NCI-H460 (cell line): ENCODE measurements at regions not wholly inside any gene's neighbourhood (a gene's known extent, or its start where the extent isn't known, plus 50 kb on each side); places are given as distances from the start of the nearest gene placed in this dataset.

Experiments used
- DNase-seq: peaks from one replicate; pipeline ENCODE4 v3.0.0-alpha.2; 2016; ENCODE audit warnings: low read depth; ENCODE audit errors: extremely low read depth

DNA sequence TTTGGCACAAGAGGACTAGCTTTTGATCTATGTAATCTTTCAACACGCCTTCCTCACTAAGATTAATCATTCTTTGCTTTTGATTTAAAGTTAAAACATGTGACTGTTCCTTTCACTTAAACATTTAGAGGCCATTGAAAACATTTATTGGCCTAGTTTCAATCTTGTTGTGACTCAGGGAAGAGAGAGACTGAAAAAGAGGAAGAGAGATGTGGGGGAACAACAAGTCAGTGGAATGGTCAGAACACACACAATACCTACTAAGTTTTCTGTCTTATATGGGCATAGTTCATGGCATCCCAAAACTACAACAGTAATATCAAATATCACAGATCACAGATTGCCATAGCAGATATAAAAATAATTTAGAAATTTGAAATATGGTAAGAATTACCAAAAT lies 812.9 kb upstream of the AGA start:
- DNase-seq: no peak

DNA sequence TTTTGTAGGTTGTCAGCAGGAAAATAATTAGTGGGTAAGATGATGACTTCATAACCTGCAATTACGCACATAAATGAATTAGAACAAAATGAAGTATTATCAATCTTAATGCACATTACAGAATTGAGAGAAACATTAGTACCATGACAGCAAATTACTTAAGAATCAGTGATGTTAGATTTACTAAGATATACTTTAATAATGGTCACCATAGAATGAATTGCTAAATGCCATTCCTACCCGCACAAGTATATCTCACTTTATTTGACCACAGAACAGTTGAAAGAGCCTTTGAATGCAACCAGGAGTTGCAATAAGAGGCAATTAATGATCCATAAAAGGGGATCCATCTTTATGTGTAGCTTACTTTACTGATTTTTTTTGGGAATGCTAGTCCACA lies 816.4 kb upstream of the AGA start:
- no peak for DNase-seq

DNA sequence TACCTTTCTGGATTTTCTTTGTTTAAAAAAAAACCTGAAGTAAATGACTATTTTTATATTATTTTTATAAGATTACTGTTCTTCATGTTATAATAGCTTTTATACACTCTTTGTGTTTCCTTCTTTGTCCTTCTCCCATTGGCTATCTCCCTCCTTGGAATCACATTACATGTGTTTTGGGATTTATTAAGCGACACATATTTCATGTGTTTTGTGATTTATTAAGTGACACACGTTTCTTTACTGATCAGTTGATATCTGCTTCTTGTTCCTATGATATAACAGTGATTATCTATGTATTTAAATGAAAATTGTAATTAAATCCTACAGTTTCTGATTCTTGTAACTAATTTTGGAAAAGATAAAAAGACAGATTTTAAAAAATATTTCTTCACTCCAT lies 817.3 kb upstream of the AGA start:
- no peak for DNase-seq

DNA sequence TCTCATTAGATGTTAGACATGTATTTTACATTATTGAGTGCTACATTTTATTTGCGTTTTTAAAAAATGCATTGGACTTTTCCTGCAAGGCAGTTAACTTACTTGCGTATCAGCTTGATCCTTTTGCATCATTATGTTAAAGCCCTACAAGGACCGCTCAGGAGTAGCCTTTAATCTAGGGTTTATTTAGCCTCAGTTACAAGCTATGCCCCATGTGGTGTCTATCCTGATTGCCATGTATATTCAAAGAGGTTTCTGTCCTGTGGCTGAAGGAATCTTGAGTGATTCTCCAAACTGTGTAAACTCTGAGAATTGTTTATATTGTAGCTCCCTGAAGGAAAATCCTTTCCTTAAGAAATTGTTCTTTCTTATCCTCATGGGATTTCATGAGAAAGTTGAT lies 821.8 kb upstream of the AGA start:
- DNase-seq: no peak

DNA sequence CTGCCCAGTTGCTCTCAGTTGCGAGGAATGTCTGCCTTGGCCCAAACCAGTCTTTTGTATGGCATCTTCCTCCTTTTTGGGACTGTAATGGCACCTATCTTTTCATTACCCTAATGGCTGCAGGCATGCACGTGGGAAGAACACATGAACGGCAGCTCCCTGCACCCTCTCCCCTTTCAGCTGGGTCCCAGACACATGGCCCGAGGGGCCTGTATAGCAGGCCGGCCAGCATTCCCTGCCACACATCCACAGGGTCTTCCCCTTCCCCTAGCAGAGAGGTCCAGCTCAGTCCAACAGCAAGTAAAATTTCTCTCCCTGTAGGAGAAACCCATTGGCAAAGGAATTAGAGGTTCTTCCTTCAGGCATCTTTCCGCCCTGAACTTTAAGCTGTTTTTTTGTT lies 829.1 kb upstream of the AGA start:
- DNase-seq: no peak

DNA sequence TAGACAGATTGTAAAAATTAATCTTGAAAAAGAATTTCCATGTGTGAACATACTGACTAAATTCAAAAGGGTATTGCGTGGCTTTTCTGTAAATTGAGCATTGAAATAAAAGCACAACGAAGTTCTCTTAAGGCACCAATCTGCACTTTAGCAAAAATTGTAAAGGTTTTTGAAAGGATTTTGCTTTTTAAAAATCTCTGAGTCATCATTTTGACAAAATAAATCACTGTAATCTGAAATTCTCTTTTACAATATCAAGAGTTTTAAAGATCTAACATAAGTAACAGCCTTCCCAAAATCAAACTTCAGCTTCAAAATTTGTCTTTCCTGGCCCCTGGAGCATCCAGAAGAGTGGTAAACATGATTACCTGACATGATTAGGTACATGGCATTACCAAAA lies 830.9 kb upstream of the AGA start:
- no peak for DNase-seq

DNA sequence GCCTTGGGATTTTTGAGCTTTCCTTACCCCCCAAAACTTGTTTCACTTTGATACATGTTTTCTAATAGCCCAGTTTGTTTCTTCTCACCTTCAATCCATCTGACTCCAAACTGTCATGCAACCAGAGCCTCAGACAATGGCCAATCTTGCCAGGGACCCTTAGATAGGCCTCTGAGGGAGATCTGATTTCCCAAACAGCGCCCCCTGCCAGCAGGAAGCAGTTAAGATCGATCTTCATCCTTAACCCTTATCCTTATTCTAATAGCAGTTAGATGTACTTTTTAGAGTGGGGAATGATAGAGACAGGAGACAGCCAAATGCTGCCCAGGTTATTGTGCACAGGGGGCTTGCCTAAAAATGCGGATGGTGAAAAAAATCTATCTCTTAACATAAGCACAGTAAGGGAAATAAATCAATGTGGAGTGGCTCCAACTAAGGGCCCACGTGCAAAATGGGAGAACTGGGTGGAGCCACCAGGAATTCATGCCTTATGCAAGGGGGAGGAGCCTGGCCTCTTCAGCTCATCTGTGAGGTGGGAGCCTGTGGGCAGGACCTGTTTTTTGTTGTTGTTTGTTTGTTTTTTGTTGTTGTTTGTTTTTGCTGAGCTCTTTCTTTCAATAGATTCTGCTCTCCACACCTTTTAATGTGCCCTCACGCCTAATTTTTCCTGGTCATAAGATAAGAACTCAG lies 833.6 kb upstream of the AGA start:
- DNase-seq: no peak

DNA sequence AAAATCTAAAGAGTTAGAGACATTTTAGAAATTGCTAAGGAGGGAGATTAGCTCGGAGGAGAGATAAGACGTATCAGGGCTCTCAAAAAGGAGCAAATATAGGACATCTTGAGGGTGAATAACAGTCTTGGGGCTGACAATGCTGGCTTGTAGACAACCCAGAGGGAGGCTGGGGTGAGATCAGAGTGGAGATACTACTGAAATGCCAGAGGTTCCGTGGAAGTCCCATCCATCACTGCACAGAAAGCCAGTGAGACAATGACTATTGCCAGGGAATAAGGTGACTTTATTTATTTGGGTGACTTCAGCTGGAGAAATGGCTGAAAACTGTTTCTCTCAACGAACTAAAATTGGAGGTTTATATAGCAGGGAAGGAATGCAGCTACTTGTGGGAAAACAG lies 838.1 kb upstream of the AGA start:
- DNase-seq: no peak

DNA sequence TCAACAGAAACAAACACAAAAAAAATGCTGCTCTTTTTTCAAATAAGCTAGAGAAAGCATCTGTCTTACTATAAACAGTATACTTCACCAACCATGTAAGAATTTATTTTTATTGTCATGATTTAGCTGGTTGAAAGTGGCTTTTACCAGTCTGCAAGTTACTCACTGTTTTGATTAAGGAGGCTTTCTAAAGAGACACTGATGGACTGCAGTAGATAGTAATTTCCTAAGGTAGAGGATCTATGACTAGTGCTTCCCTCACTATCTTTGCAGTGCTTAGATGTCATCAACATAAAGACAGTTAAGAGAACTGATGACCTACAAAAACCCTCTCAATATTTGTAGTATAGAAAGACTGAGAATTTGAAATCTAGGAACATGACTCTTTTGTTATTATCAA lies 846.2 kb upstream of the AGA start:
- DNase-seq: no peak

DNA sequence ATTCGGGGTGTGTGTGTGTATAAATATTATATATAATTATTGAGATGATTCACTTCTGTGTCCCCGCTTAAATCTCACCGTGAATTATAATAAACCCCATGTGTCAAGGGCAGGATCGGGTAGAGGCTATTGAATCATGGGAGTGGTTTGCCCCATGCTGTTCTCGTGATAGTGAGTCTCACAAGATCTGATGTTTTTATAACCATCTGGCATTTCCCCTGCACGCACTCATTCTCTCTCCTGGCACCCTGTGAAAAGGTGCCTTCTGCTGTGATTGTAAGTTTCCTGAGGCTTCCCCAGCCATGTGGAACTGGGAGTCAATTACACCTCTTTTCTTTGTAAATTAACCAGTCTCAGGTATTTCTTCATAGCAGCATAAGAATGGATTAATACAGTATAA lies 851.4 kb upstream of the AGA start:
- DNase-seq: no peak

DNA sequence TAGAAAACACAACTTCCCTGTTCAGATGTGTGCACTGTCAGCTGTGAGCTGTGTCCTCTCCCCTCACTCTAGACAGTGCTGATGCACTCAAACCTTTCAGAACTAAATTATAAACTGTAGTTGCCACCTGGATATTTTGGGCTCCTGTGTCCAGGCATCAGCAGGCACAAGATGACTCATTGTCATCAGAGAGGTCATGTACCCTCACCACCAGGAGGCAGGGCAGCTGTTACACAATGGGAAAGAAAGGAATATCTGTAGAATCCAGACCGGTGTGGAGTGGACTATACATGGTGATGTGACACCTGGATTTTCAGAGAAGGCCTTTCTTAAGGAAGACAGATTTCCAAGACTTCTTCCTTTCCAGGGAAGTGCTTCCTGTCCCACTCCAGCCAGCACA lies 854.4 kb upstream of the AGA start:
- no peak for DNase-seq

DNA sequence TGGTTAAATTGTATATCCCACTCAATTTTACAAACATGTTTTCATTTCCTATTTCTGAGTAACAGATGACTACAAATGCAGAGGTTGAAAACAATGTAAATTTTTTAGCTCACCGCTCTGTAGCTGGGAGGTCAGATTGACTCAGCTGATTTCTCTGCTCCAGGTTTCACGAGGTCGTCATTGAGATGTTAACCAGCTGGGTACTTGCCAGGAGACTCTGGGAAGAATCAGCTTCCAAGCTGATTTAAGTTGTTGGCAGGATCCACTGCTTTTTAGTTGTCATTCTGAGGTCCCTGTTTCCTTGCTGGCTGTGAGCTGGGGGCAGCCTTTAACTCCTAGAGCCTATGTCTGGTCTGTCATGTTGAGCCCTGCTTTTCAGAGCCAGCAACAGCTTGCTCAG lies 864.3 kb upstream of the AGA start:
- DNase-seq: no peak

DNA sequence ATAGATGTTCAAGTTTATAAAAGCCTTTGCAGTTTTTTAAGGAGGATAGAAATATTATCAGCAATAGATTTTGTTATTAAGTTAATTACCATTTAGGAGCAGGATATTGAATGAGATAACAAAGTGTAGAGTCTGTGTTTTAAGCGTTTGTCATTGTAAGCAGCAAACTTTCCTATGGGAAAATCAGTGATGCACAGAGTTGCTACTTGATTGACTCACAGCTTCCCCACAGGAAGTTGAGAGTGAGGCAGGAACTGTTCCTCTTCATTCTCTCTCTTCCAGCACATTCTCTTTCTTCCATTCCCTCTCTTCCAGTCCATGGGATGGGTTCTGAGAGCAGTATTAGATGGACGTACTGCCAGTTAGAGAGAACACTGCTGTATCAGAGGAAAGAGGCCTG lies 867.7 kb upstream of the AGA start:
- DNase-seq: no peak

DNA sequence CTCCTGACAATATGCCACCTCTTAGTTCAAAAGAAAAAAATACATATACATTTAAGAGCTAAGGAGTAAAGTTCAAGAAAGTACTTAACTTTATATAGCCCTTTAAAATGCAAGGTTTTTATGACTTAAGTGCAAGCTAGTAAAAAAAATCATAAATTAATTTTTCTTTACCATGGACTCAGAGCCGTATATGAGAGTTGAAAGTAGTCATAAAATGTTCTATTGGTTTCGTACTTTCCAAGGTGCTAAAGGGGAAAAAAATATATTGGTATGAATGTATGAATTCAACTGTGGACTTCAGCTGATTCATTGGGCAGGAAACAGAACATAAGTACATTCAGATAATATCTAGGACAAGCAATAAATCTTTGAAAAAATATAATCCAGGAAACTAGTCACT lies 869.8 kb upstream of the AGA start:
- DNase-seq: no peak

DNA sequence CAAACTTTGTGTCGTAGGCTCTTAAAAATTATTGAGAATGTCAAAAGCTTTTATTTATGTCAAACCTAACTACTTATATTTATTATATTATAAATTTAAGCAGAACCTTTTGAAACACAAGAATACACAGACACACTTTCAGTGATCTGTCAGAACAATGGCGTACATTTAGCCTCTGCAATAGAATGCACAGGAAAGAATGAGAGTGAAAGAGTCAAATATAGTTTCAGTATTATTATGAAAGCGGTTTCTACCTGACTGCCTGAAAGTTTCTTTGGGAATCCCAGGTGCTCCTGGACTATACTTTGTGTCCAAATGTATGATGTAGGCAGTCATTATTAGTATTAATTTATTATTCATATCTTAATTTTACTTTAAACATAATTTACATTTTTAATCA lies 872.0 kb upstream of the AGA start:
- no peak for DNase-seq

DNA sequence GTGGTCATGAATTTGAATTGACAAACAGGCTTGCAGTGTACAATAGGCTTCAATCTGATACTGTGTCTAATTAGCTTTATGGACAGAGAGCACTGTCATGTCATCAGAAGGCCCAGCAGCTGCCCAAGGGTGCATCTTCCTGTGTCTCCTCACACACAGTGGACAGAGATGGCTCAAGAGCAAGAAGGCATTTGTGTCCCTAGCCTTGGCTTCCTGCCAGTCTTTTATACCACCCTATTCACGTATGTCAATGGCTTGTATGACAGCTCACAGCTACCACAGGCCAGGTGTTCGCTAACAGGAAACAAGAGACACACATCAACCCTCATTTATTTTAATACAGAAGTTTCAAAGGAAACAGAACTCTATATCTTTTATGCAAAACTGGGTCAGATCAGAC lies 874.0 kb upstream of the AGA start:
- DNase-seq: no peak

DNA sequence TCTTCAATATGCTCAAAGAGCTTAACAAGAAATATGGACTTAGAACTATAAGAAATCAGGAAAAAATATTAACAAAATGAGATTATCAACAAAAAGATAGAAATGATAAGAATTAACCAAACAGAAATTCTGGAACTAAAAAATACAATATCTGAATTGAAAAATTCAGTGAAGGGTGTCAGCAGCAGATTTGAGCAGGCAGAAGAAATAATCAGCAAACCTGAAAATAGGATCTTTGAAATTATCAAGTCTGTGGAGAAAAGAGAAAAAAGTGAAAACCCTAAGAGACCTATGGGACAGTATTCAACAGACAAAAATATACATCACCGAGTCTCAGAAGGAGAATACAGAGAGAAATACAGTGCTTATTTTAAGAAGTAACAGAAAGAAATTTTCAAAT lies 877.8 kb upstream of the AGA start:
- DNase-seq: no peak

DNA sequence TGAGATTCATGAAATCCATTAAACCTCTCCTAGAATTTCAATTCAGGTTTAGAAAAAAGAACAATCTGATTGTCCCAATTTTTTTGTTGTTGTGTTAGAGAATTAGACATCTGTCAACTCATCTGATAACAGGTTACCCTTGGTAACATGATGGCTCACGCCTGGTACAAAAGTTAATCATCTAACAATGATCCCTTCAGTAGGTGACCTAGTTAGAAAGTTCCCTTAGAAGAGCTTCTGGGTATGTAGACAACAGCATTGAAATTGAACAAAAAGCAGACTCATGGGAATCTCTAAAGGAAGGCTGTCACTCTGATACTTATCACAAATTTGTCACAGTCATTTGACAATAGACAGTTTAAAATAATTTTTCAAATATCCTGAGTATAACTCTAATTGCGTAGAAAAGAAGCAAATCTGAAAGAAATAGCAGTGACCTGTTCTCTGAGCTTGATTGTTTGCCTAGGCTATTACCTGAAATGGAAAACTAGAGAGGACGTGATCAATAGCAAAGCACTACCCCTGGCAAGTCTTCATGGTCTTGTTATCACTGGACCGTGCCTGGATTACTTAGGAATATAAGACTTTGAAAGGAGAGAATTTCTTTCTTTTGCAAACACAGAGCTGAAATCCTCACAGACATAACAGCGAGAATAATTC lies 880.4 kb upstream of the AGA start:
- no peak for DNase-seq

DNA sequence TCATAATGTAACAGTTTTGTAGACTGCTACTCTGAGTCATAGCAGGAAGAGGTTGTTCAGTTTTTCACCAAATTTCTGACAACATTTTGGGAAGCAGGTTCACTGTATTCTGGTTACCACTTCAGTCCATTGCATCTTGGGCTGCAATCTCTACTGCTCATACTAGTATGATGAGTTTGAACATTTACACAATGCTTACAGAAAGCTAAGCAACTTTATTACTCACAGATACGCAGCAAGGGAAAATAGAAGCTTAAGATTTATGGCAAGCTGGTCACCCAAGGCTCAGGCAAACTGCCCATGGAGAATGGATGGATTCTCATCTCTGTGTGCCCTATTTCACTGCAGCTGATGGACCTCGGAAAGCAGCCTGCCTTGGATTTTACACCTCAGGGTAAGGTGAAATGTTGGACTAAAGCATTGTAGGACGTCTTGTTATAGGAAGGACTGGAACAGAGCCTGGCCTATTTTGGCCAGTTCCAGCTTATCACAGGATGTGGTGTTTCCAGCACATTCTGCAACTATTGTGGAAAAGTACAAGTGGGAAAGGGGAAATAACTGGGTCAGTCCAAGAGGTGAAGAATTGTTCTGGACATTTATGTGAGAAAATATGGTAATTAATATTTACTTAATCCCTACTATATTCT lies 887.1 kb upstream of the AGA start:
- no peak for DNase-seq

DNA sequence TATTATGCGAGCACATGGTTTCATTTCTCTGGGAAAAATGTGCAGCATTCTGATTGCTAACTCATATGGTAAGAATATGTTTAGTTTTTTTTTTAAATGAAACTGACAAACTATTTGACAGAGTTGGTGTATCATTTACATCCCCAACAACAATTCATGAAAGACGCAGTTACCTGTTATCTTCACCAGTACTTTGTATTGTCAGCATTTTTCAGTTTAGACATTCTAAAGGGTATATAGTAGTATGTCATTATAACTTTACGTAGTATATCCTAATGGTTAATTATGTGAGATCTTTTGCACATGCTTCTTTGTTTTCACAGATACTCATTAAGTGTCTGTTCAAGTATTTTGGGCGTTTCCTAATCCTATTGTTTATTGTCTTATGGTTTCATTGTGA lies 891.1 kb upstream of the AGA start:
- no peak for DNase-seq

DNA sequence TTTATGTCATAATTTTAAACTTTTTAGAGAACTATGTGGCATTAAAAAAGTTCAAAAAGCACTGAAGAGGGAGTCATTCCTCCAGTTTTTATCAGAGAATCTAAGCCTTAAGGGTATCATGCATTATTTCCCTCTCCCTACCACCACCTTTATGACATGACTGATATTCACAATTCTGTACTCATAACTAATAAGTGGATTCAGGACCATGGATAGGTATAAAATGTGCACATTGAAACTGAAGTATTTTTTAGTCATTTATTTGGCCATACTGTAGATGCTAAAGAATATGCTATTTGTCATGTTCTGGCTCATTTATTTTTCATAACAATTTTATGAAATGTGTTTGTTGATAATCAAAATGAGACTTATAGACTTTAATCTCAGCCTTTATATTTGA lies 897.5 kb upstream of the AGA start:
- DNase-seq: no peak

DNA sequence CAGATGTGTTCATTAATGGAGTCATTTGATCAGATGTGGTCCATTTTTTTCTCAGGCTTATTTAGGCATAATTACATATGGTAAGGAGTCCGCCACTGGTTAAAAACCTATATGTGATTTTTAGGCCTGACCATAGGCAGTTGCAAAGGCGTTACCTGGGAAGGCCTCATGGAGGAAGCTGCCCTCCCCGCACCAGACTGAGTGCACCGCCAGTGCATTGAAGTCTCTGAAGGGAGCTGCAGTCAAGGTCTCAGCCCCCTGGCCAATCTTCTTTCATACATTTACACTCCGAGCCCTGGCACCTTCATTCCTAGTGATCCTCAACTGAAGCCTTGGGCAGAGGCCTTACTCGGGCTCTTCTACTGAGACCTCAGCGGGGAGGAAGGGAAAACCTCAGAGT lies 898.2 kb upstream of the AGA start:
- DNase-seq: no peak

DNA sequence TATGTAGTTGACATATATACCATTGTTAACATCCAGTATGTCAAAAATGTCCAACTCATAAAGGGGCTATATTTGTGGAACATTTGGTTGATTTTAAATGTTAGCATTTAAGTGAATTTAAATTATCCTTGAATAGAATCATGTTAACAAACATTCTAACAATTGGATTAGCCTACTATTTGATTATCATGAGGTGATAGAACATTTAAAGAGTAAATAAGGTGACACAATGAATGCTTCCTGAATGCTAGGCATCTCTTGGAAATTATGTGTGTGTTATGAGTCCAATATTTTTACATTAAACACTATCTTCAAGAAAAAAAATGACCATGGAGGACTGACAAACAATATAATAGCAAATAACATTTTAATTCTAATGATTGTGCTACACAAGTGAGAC lies 901.9 kb upstream of the AGA start:
- no peak for DNase-seq
